Neural cell (in vitro differentiated cells): ENCODE measurements at regions not wholly inside any gene's neighbourhood (a gene's known extent, or its start where the extent isn't known, plus 50 kb on each side); places are given as distances from the start of the nearest gene placed in this dataset.

Experiments used
- H2AFZ ChIP-seq: fragments of 200-600, 300-800 bp; sonication (generic), shearing (Covaris generic); 2 replicates; pipeline ENCODE4 v1.6.0; 2014; ENCODE audit warnings: low read depth, mild to moderate bottlenecking, antibody characterized with exemption, low read length, moderate library complexity
- H3F3A ChIP-seq: fragments of 200-600 bp; shearing (Covaris generic); 2 replicates; pipeline ENCODE4 v1.6.1; 2016; ENCODE audit warnings: mild to moderate bottlenecking, moderate library complexity, mixed read lengths, antibody characterized with exemption, low read length; ENCODE audit not compliant: insufficient read depth, poor library complexity, severe bottlenecking
- H3K27ac ChIP-seq: fragments of 200-600, 300-800 bp; sonication (generic), shearing (Covaris generic); 2 replicates; pipeline ENCODE4 v1.5.1; 2014; ENCODE audit warnings: mild to moderate bottlenecking, low read length, moderate library complexity
- H3K27me3 ChIP-seq: fragments of 300-800, 200-600 bp; sonication (generic), shearing (Covaris generic); 2 replicates; pipeline ENCODE4 v1.6.0; 2014; ENCODE audit warnings: mild to moderate bottlenecking, low read depth, low read length, moderate library complexity; ENCODE audit not compliant: insufficient read depth
- H3K36me3 ChIP-seq: fragments of 300-800, 200-600 bp; sonication (generic), shearing (Covaris generic); 2 replicates; pipeline ENCODE4 v1.5.1; 2014; ENCODE audit warnings: mild to moderate bottlenecking, antibody characterized with exemption, low read length, moderate library complexity; ENCODE audit not compliant: insufficient read depth
- H3K4me2 ChIP-seq: fragments of 300-800, 200-600 bp; sonication (generic), shearing (Covaris generic); 2 replicates; pipeline ENCODE4 v1.6.0; 2014; ENCODE audit warnings: mild to moderate bottlenecking, low read length
- H3K4me3 ChIP-seq: fragments of 300-800, 200-600 bp; sonication (generic), shearing (Covaris generic); 2 replicates; pipeline ENCODE4 v1.5.1; 2014; ENCODE audit warnings: mild to moderate bottlenecking, low read length, moderate library complexity
- H3K79me2 ChIP-seq: fragments of 200-600 bp; shearing (Covaris generic); replicated peaks from 2 replicates; pipeline ENCODE4 v1.6.0; 2014; ENCODE audit warnings: mild to moderate bottlenecking, low read length, moderate library complexity; ENCODE audit not compliant: insufficient read depth
- H3K9ac ChIP-seq: fragments of 300-800, 200-600 bp; sonication (generic), shearing (Covaris generic); 2 replicates; pipeline ENCODE4 v1.6.1; 2016; ENCODE audit warnings: mild to moderate bottlenecking, low read length, mixed read lengths
- H3K9me2 ChIP-seq: fragments of 200-600 bp; shearing (Covaris generic); 2 replicates; pipeline ENCODE4 v1.6.1; 2016; ENCODE audit warnings: mild to moderate bottlenecking, low read length, mixed read lengths; ENCODE audit not compliant: insufficient read depth
- H3K9me3 ChIP-seq: fragments of 200-600, 300-800 bp; sonication (generic), shearing (Covaris generic); 2 replicates; pipeline ENCODE4 v1.6.1; 2016; ENCODE audit warnings: mild to moderate bottlenecking, mixed run types, low read length, moderate library complexity, mixed read lengths
- H4K20me1 ChIP-seq: fragments of 200-600 bp; shearing (Covaris generic); 2 replicates; pipeline ENCODE4 v1.6.1; 2016; ENCODE audit warnings: mild to moderate bottlenecking, mixed run types; ENCODE audit not compliant: insufficient read depth
- CTCF ChIP-seq: fragments of 450-650 bp; IDR thresholded peaks from 2 replicates; pipeline ENCODE4 v1.5.1; 2014; ENCODE audit warnings: antibody characterized with exemption, mild to moderate bottlenecking, moderate library complexity; ENCODE audit not compliant: poor library complexity, severe bottlenecking
- EP300 ChIP-seq: fragments of 450-650 bp; conservative IDR thresholded peaks from 2 replicates; pipeline ENCODE4 v1.6.1; 2014; ENCODE audit warnings: antibody characterized with exemption, mild to moderate bottlenecking, moderate library complexity; ENCODE audit not compliant: poor library complexity, severe bottlenecking
- EZH2 ChIP-seq: fragments of 200-600, 300-800 bp; shearing (Covaris generic), sonication (generic); IDR thresholded peaks from 2 replicates; pipeline ENCODE4 v1.6.1; 2014; ENCODE audit warnings: antibody characterized with exemption, low read length, borderline replicate concordance, mild to moderate bottlenecking; ENCODE audit not compliant: insufficient read depth, poor library complexity, severe bottlenecking
- MXI1 ChIP-seq: fragments of 450-650 bp; conservative IDR thresholded peaks from 2 replicates; pipeline ENCODE4 v1.6.1; 2014; ENCODE audit warnings: antibody characterized with exemption, mild to moderate bottlenecking; ENCODE audit not compliant: poor library complexity, severe bottlenecking
- POLR2AphosphoS5 ChIP-seq: IDR thresholded peaks from 2 replicates; pipeline ENCODE4 v1.6.1; 2012
- RAD21 ChIP-seq: fragments of 450-650 bp; conservative IDR thresholded peaks from 2 replicates; pipeline ENCODE4 v1.6.1; 2014; ENCODE audit warnings: antibody characterized with exemption, mild to moderate bottlenecking, moderate library complexity
- SMC3 ChIP-seq: fragments of 450-650 bp; conservative IDR thresholded peaks from 2 replicates; pipeline ENCODE4 v1.6.1; 2014; ENCODE audit warnings: antibody characterized with exemption, mild to moderate bottlenecking, moderate library complexity; ENCODE audit not compliant: poor library complexity
- TAF1 ChIP-seq: IDR thresholded peaks from 2 replicates; pipeline ENCODE4 v1.6.1; 2012; ENCODE audit warnings: low read depth
- TF ChIP-seq, protein P1 (sequence below): IDR thresholded peaks from 2 replicates; pipeline ENCODE4 v1.6.1; 2012; ENCODE audit warnings: borderline replicate concordance

DNA sequence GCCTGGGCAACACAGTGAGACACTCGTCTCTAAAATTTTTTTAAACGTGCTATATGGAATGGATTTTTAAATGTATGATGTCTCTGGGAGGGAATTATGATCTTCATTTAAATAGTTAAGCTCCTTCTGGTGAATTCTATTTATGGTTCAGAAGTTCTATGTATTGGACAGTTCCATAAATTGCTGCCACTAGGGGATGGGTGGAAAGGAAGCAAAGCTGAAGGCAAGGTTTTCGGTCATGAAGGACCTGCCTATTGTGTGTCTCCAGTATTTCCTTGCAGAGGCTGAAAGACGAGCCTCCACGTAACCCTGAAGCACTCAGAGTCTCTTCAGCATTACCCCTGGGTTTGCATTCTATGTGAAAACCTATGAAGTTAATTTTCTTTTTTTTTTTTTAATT, 451.5 kb upstream of the FAT1 start:
- Histone ChIP-seq H3K9ac (no peak overlapping the region), H3K27ac (no peak overlapping the region), H3K4me3 (no peak overlapping the region), H3F3A (no peaks in the 10 kb centered on the region), H4K20me1 (no peaks in the 10 kb centered on the region), H3K27me3 (no peaks in the 10 kb centered on the region), H3K9me3 (no peaks in the 10 kb centered on the region), H3K36me3 (no peaks in the 10 kb centered on the region), H3K9me2 (no peaks in the 10 kb centered on the region), H2AFZ (no peak overlapping the region), H3K4me2 (no peak overlapping the region), H3K79me2 (no peaks in the 10 kb centered on the region)
- TF ChIP-seq CTCF (no peak), POLR2AphosphoS5 (no peak), TAF1 (no peak), MXI1 (no peak), EZH2 (no peak), EP300 (no peak), RAD21 (no peak), SMC3 (no peak)
- TF ChIP-seq, protein P1, sequence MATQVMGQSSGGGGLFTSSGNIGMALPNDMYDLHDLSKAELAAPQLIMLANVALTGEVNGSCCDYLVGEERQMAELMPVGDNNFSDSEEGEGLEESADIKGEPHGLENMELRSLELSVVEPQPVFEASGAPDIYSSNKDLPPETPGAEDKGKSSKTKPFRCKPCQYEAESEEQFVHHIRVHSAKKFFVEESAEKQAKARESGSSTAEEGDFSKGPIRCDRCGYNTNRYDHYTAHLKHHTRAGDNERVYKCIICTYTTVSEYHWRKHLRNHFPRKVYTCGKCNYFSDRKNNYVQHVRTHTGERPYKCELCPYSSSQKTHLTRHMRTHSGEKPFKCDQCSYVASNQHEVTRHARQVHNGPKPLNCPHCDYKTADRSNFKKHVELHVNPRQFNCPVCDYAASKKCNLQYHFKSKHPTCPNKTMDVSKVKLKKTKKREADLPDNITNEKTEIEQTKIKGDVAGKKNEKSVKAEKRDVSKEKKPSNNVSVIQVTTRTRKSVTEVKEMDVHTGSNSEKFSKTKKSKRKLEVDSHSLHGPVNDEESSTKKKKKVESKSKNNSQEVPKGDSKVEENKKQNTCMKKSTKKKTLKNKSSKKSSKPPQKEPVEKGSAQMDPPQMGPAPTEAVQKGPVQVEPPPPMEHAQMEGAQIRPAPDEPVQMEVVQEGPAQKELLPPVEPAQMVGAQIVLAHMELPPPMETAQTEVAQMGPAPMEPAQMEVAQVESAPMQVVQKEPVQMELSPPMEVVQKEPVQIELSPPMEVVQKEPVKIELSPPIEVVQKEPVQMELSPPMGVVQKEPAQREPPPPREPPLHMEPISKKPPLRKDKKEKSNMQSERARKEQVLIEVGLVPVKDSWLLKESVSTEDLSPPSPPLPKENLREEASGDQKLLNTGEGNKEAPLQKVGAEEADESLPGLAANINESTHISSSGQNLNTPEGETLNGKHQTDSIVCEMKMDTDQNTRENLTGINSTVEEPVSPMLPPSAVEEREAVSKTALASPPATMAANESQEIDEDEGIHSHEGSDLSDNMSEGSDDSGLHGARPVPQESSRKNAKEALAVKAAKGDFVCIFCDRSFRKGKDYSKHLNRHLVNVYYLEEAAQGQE, result no peak

- no peaks in the 10 kb centered on the region for H4K20me1 ChIP-seq
- H3K27me3 ChIP-seq, result no peaks in the 10 kb centered on the region
- H2AFZ ChIP-seq, result no peak overlapping the region
- no peak overlapping the region for H3K27ac ChIP-seq
- TF ChIP-seq EZH2 (no peak), MXI1 (no peak), RAD21 (no peak), CTCF (no peak), SMC3 (no peak), POLR2AphosphoS5 (no peak), EP300 (no peak), TAF1 (no peak)
- TF ChIP-seq, protein P1, result no peak
- no peaks in the 10 kb centered on the region for H3K79me2 ChIP-seq
- H3K4me2 ChIP-seq, result no peak overlapping the region
- H3K9me3 ChIP-seq, result no peaks in the 10 kb centered on the region
- no peaks in the 10 kb centered on the region for H3K9me2 ChIP-seq
- no peak overlapping the region for H3K4me3 ChIP-seq
- no peak overlapping the region for H3K9ac ChIP-seq
- H3K36me3 ChIP-seq, result no peaks in the 10 kb centered on the region
- no peaks in the 10 kb centered on the region for H3F3A ChIP-seq
These were observed 452.7 kb upstream of the FAT1 start for GRCh38 chr4:187176261-187176910.
